HG03095 (cell line): ENCODE measurements at regions not wholly inside any gene's neighbourhood (a gene's known extent, or its start where the extent isn't known, plus 50 kb on each side); places are given as distances from the start of the nearest gene placed in this dataset.

Experiments
- ATAC-seq: cut with Tn5 transposase; IDR thresholded peaks from one replicate; pipeline ENCODE4 v1.9.1; 2021; ENCODE audit warnings: moderate library complexity; ENCODE audit not compliant: unreplicated experiment

DNA sequence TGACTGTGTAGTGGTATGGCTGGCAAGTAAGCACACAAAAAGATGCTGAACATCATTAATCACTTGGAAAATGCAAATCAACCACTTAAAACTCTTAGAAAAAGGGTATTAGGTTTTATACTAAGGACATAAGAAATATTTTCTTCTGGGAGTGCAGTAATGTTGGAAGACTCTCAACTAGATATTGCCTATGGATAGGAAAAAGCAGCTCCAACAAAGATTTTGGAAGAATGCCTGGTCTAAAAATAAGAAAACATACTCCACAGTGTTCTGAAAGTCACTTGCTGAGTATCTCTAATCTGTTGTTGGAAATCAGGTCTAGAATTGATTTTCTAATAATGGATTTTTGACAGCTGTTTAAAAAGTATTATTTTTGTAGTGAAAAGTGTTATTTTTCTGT is 50.8 kb upstream of the PHYHIPL start:
- ATAC-seq = no peak

DNA sequence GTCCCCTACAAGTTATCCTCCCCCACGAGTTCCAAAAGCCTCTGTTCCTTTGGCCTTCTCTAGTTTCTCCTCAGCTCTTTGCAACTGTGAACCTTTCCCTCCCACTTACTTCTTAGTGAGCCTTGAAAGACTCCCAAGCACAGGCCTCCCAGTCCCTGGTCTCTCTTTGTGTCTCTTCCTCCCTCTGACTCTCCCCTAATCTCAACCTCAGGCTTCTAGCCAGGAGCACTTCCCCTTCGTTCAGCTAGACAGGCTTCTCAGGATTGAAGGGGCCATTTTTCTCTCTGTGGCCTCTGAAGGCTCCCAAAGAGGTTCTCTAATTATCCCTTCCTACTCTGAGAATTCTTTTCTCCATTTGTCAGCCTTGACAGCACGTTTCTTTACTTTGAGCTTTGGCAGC is 50.2 kb upstream of the PHYHIPL start:
- ATAC-seq = no peak
